H9 (cell line): ENCODE measurements at regions not wholly inside any gene's neighbourhood (a gene's known extent, or its start where the extent isn't known, plus 50 kb on each side); places are given as distances from the start of the nearest gene placed in this dataset.

Experiments used
- DNase-seq: peaks from one replicate; pipeline ENCODE4 v3.0.0-alpha.2; 2017
- H2AFZ ChIP-seq: one replicate; pipeline ENCODE4 v1.6.1; 2013; ENCODE audit warnings: mild to moderate bottlenecking, low read length, control low read depth, moderate library complexity
- H2AK5ac ChIP-seq: 2 replicates; pipeline ENCODE4 v1.6.1; 2013; ENCODE audit warnings: low read length, control low read depth, mixed read lengths; ENCODE audit not compliant: insufficient read length
- H2BK120ac ChIP-seq: one replicate; pipeline ENCODE4 v1.6.1; 2013; ENCODE audit warnings: low read depth, mild to moderate bottlenecking, low read length, control low read depth, inconsistent platforms; ENCODE audit not compliant: poor library complexity, severe bottlenecking
- H2BK12ac ChIP-seq: 2 replicates; pipeline ENCODE4 v1.6.1; 2013; ENCODE audit warnings: low read length, control low read depth, mixed read lengths, low read depth; ENCODE audit not compliant: insufficient read length
- H2BK15ac ChIP-seq: 2 replicates; pipeline ENCODE4 v1.6.1; 2013; ENCODE audit warnings: low read depth, low read length, control low read depth
- H2BK20ac ChIP-seq: one replicate; pipeline ENCODE4 v1.6.1; 2013; ENCODE audit warnings: low read depth, mild to moderate bottlenecking, low read length, control low read depth, inconsistent platforms; ENCODE audit not compliant: poor library complexity, severe bottlenecking
- H2BK5ac ChIP-seq: 2 replicates; pipeline ENCODE4 v1.6.1; 2013; ENCODE audit warnings: low read length, control low read depth, mixed read lengths; ENCODE audit not compliant: insufficient read length
- H3K14ac ChIP-seq: 2 replicates; pipeline ENCODE4 v1.6.1; 2013; ENCODE audit warnings: low read length, control low read depth; ENCODE audit not compliant: insufficient read depth
- H3K18ac ChIP-seq: 2 replicates; pipeline ENCODE4 v1.6.1; 2013; ENCODE audit warnings: low read depth, mild to moderate bottlenecking, mixed read lengths, low read length, control low read depth; ENCODE audit not compliant: insufficient read length
- H3K23ac ChIP-seq: 2 replicates; pipeline ENCODE4 v1.6.1; 2013; ENCODE audit warnings: low read length, control low read depth, mixed read lengths, low read depth; ENCODE audit not compliant: insufficient read length
- H3K23me2 ChIP-seq: 2 replicates; pipeline ENCODE4 v1.6.1; 2013; ENCODE audit warnings: low read depth, mild to moderate bottlenecking, mixed read lengths, low read length, control low read depth; ENCODE audit not compliant: insufficient read length, poor library complexity, severe bottlenecking
- H3K27ac ChIP-seq: 2 replicates; pipeline ENCODE4 v1.5.1; 2013; ENCODE audit warnings: low read length, control low read depth, mixed read lengths, low read depth; ENCODE audit not compliant: insufficient read length
- H3K27me3 ChIP-seq: 2 replicates; pipeline ENCODE4 v1.6.1; 2013; ENCODE audit warnings: low read length, control low read depth, inconsistent platforms; ENCODE audit not compliant: insufficient read depth
- H3K4ac ChIP-seq: 2 replicates; pipeline ENCODE4 v1.6.1; 2013; ENCODE audit warnings: low read depth, mild to moderate bottlenecking, control low read depth, inconsistent platforms, low read length, moderate library complexity
- H3K4me1 ChIP-seq: 2 replicates; pipeline ENCODE4 v1.6.1; 2013; ENCODE audit warnings: low read length, control low read depth, inconsistent platforms; ENCODE audit not compliant: insufficient read depth
- H3K4me2 ChIP-seq: 2 replicates; pipeline ENCODE4 v1.6.1; 2013; ENCODE audit warnings: low read length, control low read depth, mixed read lengths; ENCODE audit not compliant: insufficient read length, insufficient read depth
- H3K56ac ChIP-seq: 2 replicates; pipeline ENCODE4 v1.6.1; 2013; ENCODE audit warnings: low read depth, mild to moderate bottlenecking, mixed read lengths, low read length, control low read depth; ENCODE audit not compliant: insufficient read length
- H3K79me1 ChIP-seq: 2 replicates; pipeline ENCODE4 v1.6.1; 2013; ENCODE audit warnings: low read depth, mild to moderate bottlenecking, moderate library complexity, low read length, control low read depth, inconsistent platforms; ENCODE audit not compliant: insufficient read depth, poor library complexity, severe bottlenecking
- H3K79me2 ChIP-seq: 2 replicates; pipeline ENCODE4 v1.6.1; 2013; ENCODE audit warnings: low read length, control low read depth, inconsistent platforms; ENCODE audit not compliant: insufficient read depth
- H3K9ac ChIP-seq: 2 replicates; pipeline ENCODE4 v1.6.1; 2013; ENCODE audit warnings: low read length, control low read depth, mixed read lengths; ENCODE audit not compliant: insufficient read length; ENCODE audit errors: extremely low read depth
- H3K9me3 ChIP-seq: one replicate; pipeline ENCODE4 v1.6.1; 2013; ENCODE audit warnings: low read depth, low read length, inconsistent platforms; ENCODE audit not compliant: control insufficient read depth
- H3T11ph ChIP-seq: one replicate; pipeline ENCODE4 v1.6.1; 2013; ENCODE audit warnings: mild to moderate bottlenecking, low read length, control low read depth, inconsistent platforms
- H4K20me1 ChIP-seq: one replicate; pipeline ENCODE4 v1.6.1; 2013; ENCODE audit not compliant: control insufficient read depth, insufficient read length, insufficient read depth
- H4K5ac ChIP-seq: 2 replicates; pipeline ENCODE4 v1.6.1; 2013; ENCODE audit warnings: low read depth, mild to moderate bottlenecking, mixed read lengths, low read length, control low read depth; ENCODE audit not compliant: insufficient read length
- H4K8ac ChIP-seq: replicated peaks from 2 replicates; pipeline ENCODE4 v1.6.1; 2013; ENCODE audit warnings: low read length, control low read depth, mixed read lengths, low read depth; ENCODE audit not compliant: insufficient read length
- H4K91ac ChIP-seq: 2 replicates; pipeline ENCODE4 v1.6.1; 2013; ENCODE audit warnings: low read depth, mild to moderate bottlenecking, moderate library complexity, mixed read lengths, low read length, control low read depth; ENCODE audit not compliant: insufficient read length
- H3K27ac Mint-ChIP-seq, 3 experiments: 2 replicates in 2 of 3; 3 replicates in 1 of 3; pipeline ENCODE4 v1.8.0; 2020 to 2021; ENCODE audit warnings: mixed read lengths in 3 of 3, mild to moderate bottlenecking in 1 of 3, moderate library complexity in 1 of 3
- H3K27me3 Mint-ChIP-seq: 2 replicates; pipeline ENCODE4 v1.8.0; 2021; ENCODE audit warnings: low read depth, mild to moderate bottlenecking, moderate library complexity, mixed read lengths
- H3K36me3 Mint-ChIP-seq, 3 experiments: 2 replicates in 2 of 3; 3 replicates in 1 of 3; pipeline ENCODE4 v1.8.0; 2020 to 2021; ENCODE audit warnings: low read depth in 3 of 3, mixed read lengths in 3 of 3; ENCODE audit not compliant: insufficient read depth in 1 of 3
- H3K4me1 Mint-ChIP-seq, 2 experiments: 2 replicates each; pipeline ENCODE4 v1.8.0; 2020; ENCODE audit warnings: mixed read lengths in 2 of 2
- H3K4me3 Mint-ChIP-seq, 2 experiments: 2 replicates in 1 of 2; 3 replicates in 1 of 2; pipeline ENCODE4 v1.8.0; 2020 to 2021; ENCODE audit warnings: mild to moderate bottlenecking in 2 of 2, mixed read lengths in 2 of 2, moderate library complexity in 1 of 2
- H3K9me3 Mint-ChIP-seq, 2 experiments: 2 replicates in 1 of 2; 3 replicates in 1 of 2; pipeline ENCODE4 v1.8.0; 2020; ENCODE audit warnings: mild to moderate bottlenecking in 2 of 2, mixed read lengths in 2 of 2, moderate library complexity in 1 of 2
- WGBS: extraction: QIAGEN DNeasy Blood & Tissue Kit; methylation state at CpG from one replicate; pipeline ENCODE4 v1.1.7; 2013; ENCODE audit warnings: missing lambda C conversion rate, low lambda C conversion rate, mixed read lengths; ENCODE audit not compliant: insufficient read length; ENCODE audit errors: extremely low coverage; 5-methylcytosine and 5-hydroxymethylcytosine counted together
- TF ChIP-seq, protein P1 (sequence below): fragments of 200-600 bp; sonication (generic); conservative IDR thresholded peaks from 3 replicates; pipeline ENCODE4 v1.8.0; 2021; ENCODE audit warnings: antibody characterized with exemption, mild to moderate bottlenecking

GRCh38 chr3:88312256-88312655, 162.5 kb downstream of the C3orf38 start:
- H3K27ac Mint-ChIP-seq: no peak overlapping the region
- no peak overlapping the region for H3K27ac ChIP-seq
- H3K4me1 Mint-ChIP-seq: peaks cover 21% of the 10 kb centered on the region in 2 experiments
- H3K18ac ChIP-seq: no peak overlapping the region
- no peak overlapping the region for H4K5ac ChIP-seq
- H2BK12ac ChIP-seq: no peak overlapping the region
- no peaks in the 10 kb centered on the region for H3K9me3 ChIP-seq
- no peak overlapping the region for H3K4ac ChIP-seq
- H3K14ac ChIP-seq: no peak overlapping the region
- H3K9me3 Mint-ChIP-seq: no peaks in the 10 kb centered on the region; a peak in 2 of 5 replicates
- no peak overlapping the region for H3K56ac ChIP-seq
- H4K20me1 ChIP-seq: no peaks in the 10 kb centered on the region
- no peak overlapping the region for H2BK5ac ChIP-seq
- no peak overlapping the region for H2AFZ ChIP-seq
- H3K27me3 Mint-ChIP-seq: no peaks in the 10 kb centered on the region
- no peak overlapping the region for H4K8ac ChIP-seq
- no peak overlapping the region for H2AK5ac ChIP-seq
- no peaks in the 10 kb centered on the region for H3K23me2 ChIP-seq
- H3K4me3 Mint-ChIP-seq: no peak overlapping the region
- TF ChIP-seq, protein P1, sequence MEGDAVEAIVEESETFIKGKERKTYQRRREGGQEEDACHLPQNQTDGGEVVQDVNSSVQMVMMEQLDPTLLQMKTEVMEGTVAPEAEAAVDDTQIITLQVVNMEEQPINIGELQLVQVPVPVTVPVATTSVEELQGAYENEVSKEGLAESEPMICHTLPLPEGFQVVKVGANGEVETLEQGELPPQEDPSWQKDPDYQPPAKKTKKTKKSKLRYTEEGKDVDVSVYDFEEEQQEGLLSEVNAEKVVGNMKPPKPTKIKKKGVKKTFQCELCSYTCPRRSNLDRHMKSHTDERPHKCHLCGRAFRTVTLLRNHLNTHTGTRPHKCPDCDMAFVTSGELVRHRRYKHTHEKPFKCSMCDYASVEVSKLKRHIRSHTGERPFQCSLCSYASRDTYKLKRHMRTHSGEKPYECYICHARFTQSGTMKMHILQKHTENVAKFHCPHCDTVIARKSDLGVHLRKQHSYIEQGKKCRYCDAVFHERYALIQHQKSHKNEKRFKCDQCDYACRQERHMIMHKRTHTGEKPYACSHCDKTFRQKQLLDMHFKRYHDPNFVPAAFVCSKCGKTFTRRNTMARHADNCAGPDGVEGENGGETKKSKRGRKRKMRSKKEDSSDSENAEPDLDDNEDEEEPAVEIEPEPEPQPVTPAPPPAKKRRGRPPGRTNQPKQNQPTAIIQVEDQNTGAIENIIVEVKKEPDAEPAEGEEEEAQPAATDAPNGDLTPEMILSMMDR: no peak
- H3K23ac ChIP-seq: no peak overlapping the region
- no CpG with 5 or more reads among the region's 2 CpGs for WGBS
- H3K79me1 ChIP-seq: no peaks in the 10 kb centered on the region
- H2BK20ac ChIP-seq: no peak overlapping the region
- no peak overlapping the region for H3K4me2 ChIP-seq
- no peak overlapping the region for H2BK120ac ChIP-seq
- H3K36me3 Mint-ChIP-seq: peaks cover 0 to 4% (median 0%) of the 10 kb centered on the region in 3 experiments; a peak in 1 of 7 replicates
- no peak overlapping the region for H3T11ph ChIP-seq
- H3K9ac ChIP-seq: no peak overlapping the region
- no peak overlapping the region for H2BK15ac ChIP-seq
- no peaks in the 10 kb centered on the region for H3K27me3 ChIP-seq
- H3K4me1 ChIP-seq: no peaks in the 10 kb centered on the region; the same call in 1 of the 2 replicates
- DNase-seq: no peak
- H4K91ac ChIP-seq: no peak overlapping the region
- no peaks in the 10 kb centered on the region for H3K79me2 ChIP-seq
